GM12878 (cell line): ENCODE measurements at regions not wholly inside any gene's neighbourhood (a gene's known extent, or its start where the extent isn't known, plus 50 kb on each side); places are given as distances from the start of the nearest gene placed in this dataset.

Experiments used
- ATF7 ChIP-seq: fragments of 450-650 bp; IDR thresholded peaks from 2 replicates; pipeline ENCODE4 v1.6.1; 2016; ENCODE audit warnings: low read depth, mild to moderate bottlenecking
- CEBPB ChIP-seq, 2 experiments: fragments of 150-350 bp in 1 of 2; IDR thresholded peaks; 2 replicates each; pipeline ENCODE4 v1.6.1; 2012 to 2014; ENCODE audit warnings: low read depth in 2 of 2, low read length in 2 of 2, borderline replicate concordance in 1 of 2, inconsistent platforms in 1 of 2
- EZH2 ChIP-seq: IDR thresholded peaks from 2 replicates; pipeline ENCODE4 v1.6.1; 2012; ENCODE audit warnings: low read depth, mild to moderate bottlenecking, control low read depth, inconsistent platforms, low read length, borderline replicate concordance; ENCODE audit not compliant: control insufficient read depth
- IRF3 ChIP-seq: fragments of 450-650 bp; IDR thresholded peaks from 2 replicates; pipeline ENCODE4 v1.6.1; 2014; ENCODE audit warnings: mild to moderate bottlenecking
- MXI1 ChIP-seq: fragments of 150-350 bp; IDR thresholded peaks from 2 replicates; pipeline ENCODE4 v1.6.1; 2011; ENCODE audit warnings: low read depth, mild to moderate bottlenecking, inconsistent platforms, low read length, improper control_type of control experiment
- NRF1 ChIP-seq: conservative IDR thresholded peaks from 2 replicates; pipeline ENCODE4 v1.6.1; 2011; ENCODE audit warnings: mild to moderate bottlenecking, low read depth, low read length, improper control_type of control experiment
- RCOR1 ChIP-seq: conservative IDR thresholded peaks from 2 replicates; pipeline ENCODE4 v1.6.1; 2012; ENCODE audit warnings: low read depth, low read length, improper control_type of control experiment

- TF ChIP-seq IRF3, result no peak
- TF ChIP-seq MXI1, result no peak
- no peak for TF ChIP-seq ATF7
- TF ChIP-seq RCOR1, result no peak
- TF ChIP-seq NRF1, result no peak
- TF ChIP-seq EZH2, result no peak
- TF ChIP-seq CEBPB (IDR thresholded peaks at IDR 0.05; ENCODE audit: borderline replicate concordance in 1 of 2, low read depth in 2 of 2, low read length in 2 of 2), result no peak
Measured at GRCh38 chr1:170397061-170397460, 134.9 kb upstream of the GORAB start.
